ENCODE measurements at regions not wholly inside any gene's neighbourhood (a gene's known extent, or its start where the extent isn't known, plus 50 kb on each side); places are given as distances from the start of the nearest gene placed in this dataset.

DNA sequence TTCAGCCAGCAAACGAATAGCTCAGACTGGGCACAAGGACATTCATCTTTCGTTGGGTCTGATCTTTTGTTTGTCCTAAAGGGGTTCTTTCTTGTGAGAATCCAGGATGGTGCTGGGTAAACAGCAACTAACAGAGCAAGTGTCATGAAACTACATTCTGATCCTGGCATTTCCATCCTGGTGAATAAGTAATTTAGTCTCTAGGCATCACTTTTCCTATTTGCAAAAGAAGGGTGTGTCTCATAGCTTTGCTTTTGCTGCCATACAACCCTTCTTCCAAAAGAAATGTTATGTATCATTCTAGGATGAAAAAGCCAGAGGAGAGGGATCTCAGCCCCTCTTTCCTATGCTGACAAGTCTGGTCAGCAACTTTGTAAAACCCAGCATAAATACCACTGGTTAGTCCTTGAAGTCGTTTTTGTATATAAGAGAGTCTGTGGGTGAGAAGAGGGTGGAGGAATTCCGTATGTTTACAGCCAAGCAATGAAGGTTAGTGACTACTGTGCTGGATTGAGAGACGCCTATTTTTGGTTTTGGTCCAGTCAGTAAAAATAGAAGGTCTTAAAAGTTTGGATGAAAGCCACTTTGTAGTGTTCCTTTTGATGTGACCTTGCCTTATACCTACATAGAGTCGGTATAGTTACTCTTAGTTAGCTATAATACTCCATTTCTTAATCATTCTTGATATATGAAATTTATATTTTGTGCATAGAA is 88.4 kb upstream of the SLC25A13 start:
- Histone ChIP-seq H3K9me3 (no peaks in the 10 kb centered on the region), H3K36me3 (no peaks in the 10 kb centered on the region), H3K27me3 (peaks cover 0 to 4% (median 0%) of the 10 kb centered on the region in 3 donors), H3K4me1 (no peaks in the 10 kb centered on the region), H3K4me3 (no peak overlapping the region), H3K27ac (no peak overlapping the region)
- intact Hi-C loops (cut with DNase I; ENCODE audit: low total_unique reads): no loop called here
- DNase-seq: no peak
- no peak for TF ChIP-seq EP300 (IDR thresholded peaks at IDR 0.05)
- TF ChIP-seq CTCF (IDR thresholded peaks at IDR 0.05): no peak
- TF ChIP-seq POLR2A (IDR thresholded peaks at IDR 0.05): no peak
- no peak for TF ChIP-seq POLR2AphosphoS5 (IDR thresholded peaks at IDR 0.05)
- 53 to 56% (median 55%) methylated on average over 6 of the region's 6 CpGs for WGBS, 5 donors

- WGBS, 5 donors: 90 to 93% (median 93%) methylated on average over 9 of the region's 9 CpGs
- TF ChIP-seq POLR2AphosphoS5 (IDR thresholded peaks at IDR 0.05) (no peak), POLR2A (IDR thresholded peaks at IDR 0.05) (no peak), EP300 (IDR thresholded peaks at IDR 0.05) (no peak), CTCF (IDR thresholded peaks at IDR 0.05) (no peak)
- Histone ChIP-seq H3K27me3 (peaks cover 0 to 4% (median 0%) of the 10 kb centered on the region in 3 donors), H3K4me3 (no peak overlapping the region), H3K9me3 (no peaks in the 10 kb centered on the region), H3K4me1 (no peaks in the 10 kb centered on the region), H3K36me3 (no peaks in the 10 kb centered on the region), H3K27ac (no peak overlapping the region)
- DNase-seq: no peak
- intact Hi-C loops (cut with DNase I; ENCODE audit: low total_unique reads): no loop called here
Observed at GRCh38 chr7:96408881-96409280, 87.0 kb upstream of the SLC25A13 start.

DNA sequence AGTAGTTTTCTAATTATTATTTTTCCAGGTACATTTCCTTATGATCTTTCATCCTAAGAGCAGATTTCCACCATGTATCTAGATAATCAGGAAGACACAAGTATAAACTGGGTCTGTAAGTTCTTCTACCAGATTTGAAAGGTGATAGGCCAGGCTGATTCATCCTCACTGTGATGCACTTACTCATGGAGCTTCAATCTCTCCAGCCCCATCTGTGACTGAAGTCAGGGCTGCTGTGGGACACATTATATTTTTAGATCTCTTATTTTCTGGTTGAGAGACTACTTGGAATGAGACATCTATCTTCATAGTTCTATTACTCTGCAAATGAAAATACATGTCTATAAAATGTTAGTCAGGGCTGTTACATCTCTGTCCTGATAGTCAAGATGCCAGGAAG is 85.5 kb upstream of the SLC25A13 start:
- Histone ChIP-seq H3K4me3 (no peak overlapping the region), H3K36me3 (no peaks in the 10 kb centered on the region), H3K9me3 (no peaks in the 10 kb centered on the region), H3K27ac (no peak overlapping the region), H3K27me3 (peaks cover 0 to 4% (median 0%) of the 10 kb centered on the region in 3 donors), H3K4me1 (no peaks in the 10 kb centered on the region)
- intact Hi-C loops (cut with DNase I; ENCODE audit: low total_unique reads): no loop called here
- DNase-seq: no peak
- TF ChIP-seq POLR2A (IDR thresholded peaks at IDR 0.05) (no peak), POLR2AphosphoS5 (IDR thresholded peaks at IDR 0.05) (no peak), CTCF (IDR thresholded peaks at IDR 0.05) (no peak), EP300 (IDR thresholded peaks at IDR 0.05) (no peak)

DNA sequence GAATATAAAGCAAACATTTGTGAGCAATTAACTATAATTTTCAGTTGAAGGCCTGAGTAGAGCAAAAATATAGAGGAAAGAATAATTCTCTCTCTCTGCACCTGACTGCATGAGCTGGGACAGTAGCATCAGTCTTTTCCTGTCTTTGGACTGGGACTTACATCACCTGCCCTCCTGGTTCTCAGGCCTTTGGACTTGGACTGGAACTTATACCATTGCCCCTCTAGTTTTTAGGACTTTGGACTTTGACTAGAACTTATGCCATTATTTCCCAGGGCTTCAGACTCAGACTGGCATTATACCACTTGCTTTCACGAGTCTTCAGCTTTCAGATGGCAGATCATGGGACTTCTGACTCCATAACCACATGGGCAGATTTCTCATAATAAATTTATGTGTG is 81.0 kb upstream of the SLC25A13 start:
- Histone ChIP-seq H3K4me3 (no peak overlapping the region), H3K36me3 (no peaks in the 10 kb centered on the region), H3K9me3 (no peaks in the 10 kb centered on the region), H3K27ac (no peak overlapping the region), H3K27me3 (no peaks in the 10 kb centered on the region), H3K4me1 (peaks cover 0 to 3% (median 0%) of the 10 kb centered on the region in 4 donors)
- 74 to 86% (median 82%) methylated on average over 1 of the region's 1 CpG for WGBS, 5 donors
- no peak for DNase-seq
- intact Hi-C loops (cut with DNase I; ENCODE audit: low total_unique reads): no loop called here
- no peak for TF ChIP-seq CTCF (IDR thresholded peaks at IDR 0.05)
- no peak for TF ChIP-seq EP300 (IDR thresholded peaks at IDR 0.05)

Data from stomach (tissue), 8 donors.